HUDEP-2 (cell line): ENCODE measurements at regions not wholly inside any gene's neighbourhood (a gene's known extent, or its start where the extent isn't known, plus 50 kb on each side); places are given as distances from the start of the nearest gene placed in this dataset.
A peak's percentile ranks its signal among the peaks of the same experiment; 100 is the strongest.
"Not testable (repeated sequence)": the region's sequence is repeated elsewhere in the genome, so short reads cannot be mapped to it uniquely, and the experiment has no call there.

Experiments used
- DNase-seq, 76 experiments: peaks; one replicate each; lab custom pipeline; 2025; ENCODE audit not compliant: unreplicated experiment in 76 of 76; lab: John Stamatoyannopoulos, UW

DNA sequence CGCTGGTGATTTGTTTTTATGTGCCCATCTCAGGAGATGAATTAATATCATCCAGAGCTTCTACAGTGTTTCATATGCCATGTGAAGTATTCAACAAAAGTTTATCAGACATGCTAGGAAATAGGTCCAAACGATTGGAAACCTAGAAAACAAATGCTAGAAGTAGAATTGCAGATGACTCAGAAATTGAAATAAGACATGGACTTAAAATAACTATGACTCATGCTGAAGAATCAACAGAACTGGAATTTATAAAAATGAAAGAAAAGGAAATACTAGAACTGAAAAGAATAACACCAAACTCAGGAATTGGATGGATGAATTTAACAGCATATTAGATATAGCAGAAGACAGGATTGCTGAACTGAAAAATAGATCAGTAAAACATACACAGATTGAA, 172.7 kb upstream of the GIMD1 start:
- no peak for DNase-seq

- no peak for DNase-seq
Observed at GRCh38 chr4:106530821-106531220, 162.2 kb upstream of the GIMD1 start.

DNA sequence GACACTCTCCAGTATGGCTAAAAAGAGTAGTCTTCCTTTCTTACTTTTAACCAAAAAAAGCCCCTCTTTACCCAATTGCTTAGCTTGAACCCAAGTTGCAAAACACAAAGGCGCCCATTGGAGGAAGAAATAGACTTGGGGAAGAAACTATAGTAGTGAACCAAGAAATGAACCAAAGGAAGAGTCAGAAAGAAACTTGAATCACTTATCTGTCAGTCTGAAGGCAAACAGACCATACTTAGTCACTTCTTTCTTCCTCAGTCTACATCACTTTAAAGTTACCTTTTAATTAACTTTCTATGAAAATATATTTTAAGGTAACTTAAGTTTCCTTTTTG, 161.4 kb upstream of the GIMD1 start:
- DNase-seq: no peak

- no peak for DNase-seq
Observed at GRCh38 chr4:106529348-106530023, 160.9 kb upstream of the GIMD1 start.

GRCh38 chr4:106527316-106527715, 158.7 kb upstream of the GIMD1 start:
- DNase-seq: no peak

DNA sequence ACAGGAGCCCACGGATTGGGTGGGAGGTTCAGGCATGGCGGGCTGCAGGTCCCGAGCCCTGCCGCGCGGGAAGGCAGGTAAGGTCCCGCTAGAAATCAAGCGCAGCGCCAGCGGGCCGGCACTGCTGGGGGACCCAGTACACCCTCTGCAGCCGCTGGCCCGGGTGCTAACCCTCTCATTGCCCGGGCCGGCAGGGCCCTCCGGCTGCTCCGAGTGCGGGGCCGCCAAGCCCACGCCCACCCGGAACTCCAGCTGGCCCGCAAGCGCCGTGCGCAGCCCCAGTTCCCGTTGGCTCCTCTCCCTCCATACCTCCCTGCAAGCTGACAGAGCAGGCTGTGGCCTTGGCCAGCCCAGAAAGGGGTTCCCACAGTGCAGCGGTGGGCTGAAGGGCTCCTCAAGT, 156.8 kb upstream of the GIMD1 start:
- not testable (repeated sequence) for DNase-seq

DNA sequence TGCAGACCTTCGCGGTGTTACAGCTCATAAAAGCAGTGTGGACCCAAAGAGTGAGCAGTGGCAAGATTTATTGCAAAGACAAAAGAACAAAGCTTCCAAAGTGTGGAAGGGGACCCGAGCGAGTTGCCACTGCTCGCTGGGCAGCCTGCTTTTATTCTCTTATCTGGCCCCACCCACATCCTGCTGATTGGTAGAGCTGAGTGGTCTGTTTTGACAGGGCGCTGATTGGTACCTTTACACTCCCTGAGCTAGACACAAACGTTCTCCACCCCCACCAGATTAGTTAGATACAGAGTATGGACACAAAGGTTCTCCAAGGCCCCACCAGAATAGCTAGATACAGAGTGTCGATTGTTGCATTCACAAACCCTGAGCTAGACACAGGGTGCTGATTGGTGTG, 156.2 kb upstream of the GIMD1 start:
- DNase-seq: not testable (repeated sequence)

- no peak for DNase-seq
Observed at GRCh38 chr4:106522839-106523238, 154.3 kb upstream of the GIMD1 start.

DNA sequence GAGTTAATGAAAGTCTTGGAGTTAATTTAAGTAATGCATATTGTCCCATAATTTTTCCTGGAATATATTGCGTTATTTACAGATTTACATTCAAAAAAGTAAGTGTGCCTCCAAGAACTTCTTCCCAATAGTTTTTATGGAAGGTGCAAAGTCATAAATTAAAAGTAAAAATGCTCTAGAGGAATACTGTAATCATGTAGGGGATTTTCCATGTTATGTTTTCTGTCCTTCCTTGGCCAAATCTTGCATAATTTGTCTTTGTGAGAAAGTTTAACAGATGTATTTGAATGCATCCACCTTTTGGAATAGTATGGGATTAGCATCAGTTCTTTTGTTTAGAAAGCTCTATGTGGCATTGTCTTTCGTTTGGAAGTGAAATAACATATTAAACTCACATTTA, 144.1 kb upstream of the GIMD1 start:
- no peak for DNase-seq

- DNase-seq: no peak
Observed at GRCh38 chr4:106507440-106507839, 138.9 kb upstream of the GIMD1 start.

GRCh38 chr4:106503116-106504050, 134.8 kb upstream of the GIMD1 start:
- no peak for DNase-seq

DNA sequence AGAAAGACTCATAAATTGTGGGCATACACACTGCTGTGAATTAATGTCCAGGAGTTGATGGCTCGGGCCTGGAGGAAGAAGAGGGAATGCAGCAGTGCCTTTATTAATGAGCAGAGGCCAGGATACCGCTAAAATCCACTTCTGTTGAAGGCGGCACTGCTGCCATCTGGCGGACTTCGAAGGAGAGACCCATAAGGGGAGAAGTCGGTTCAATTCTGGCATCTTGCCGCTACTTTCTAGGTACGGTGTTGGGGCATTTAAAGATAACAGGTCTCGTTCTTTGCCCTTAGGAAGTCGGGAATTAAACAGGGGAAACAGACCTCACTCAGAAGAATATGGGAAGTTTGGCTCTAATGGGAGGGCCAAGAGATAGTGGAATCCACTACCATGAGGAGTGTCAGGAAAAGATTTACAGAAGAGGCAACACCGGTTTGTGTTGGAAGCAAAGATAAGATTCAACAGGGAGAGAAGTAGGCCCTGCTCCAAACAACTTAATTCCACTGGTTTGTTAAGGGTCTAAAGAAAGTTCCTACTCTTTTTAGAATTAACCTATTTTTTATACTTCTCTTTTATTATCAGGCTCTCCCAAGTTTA, 133.6 kb upstream of the GIMD1 start:
- peak in 48 of 76 experiments; percentile 1 to 53 (median 22) for DNase-seq

- no peak for DNase-seq
Observed at GRCh38 chr4:106497271-106497670, 128.7 kb upstream of the GIMD1 start.

- DNase-seq: no peak
Observed at GRCh38 chr4:106496061-106496460, 127.5 kb upstream of the GIMD1 start.

- no peak for DNase-seq
Observed at GRCh38 chr4:106495476-106495875, 126.9 kb upstream of the GIMD1 start.

- no peak for DNase-seq
Observed at GRCh38 chr4:106494066-106494465, 125.5 kb upstream of the GIMD1 start.

DNA sequence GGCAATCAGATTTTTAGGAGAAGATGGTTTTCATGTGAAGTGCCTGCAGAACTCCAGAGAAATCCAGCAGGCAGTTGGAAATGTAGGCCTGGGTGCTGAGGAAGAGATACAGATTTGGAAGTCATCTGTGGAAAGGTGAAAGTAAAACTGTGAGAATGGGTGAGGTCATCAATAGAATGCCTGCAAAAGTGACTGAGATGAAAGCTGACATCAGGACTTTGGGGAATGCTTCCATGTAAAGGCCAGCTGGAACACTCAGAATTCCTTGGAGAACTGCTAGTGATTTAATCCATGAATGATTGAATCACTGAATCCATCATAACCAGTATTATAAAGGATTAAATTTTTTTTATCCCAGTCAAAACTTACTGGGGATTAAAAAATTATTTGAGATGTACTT, 124.5 kb upstream of the GIMD1 start:
- DNase-seq: no peak

DNA sequence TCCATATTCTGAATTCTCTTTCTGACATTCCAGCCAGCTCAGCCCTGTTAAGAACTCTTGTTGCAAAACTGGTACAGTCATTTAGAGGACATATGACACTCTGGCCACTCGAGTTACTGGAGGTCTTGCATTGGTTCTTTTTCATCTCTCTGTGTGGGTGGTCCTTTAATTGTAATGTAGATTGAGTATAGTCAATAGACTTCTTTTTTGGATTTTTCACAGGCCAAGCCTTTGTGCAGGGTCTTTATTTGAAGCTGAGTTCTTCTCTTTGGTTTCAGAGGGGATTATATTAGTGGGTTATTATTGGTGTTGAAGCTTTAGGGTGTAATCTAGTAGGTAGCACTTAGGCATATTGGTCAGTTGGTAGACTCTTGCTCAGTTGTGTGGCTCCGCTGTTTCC, 118.0 kb upstream of the GIMD1 start:
- DNase-seq: no peak

GRCh38 chr4:106481801-106482200, 113.2 kb upstream of the GIMD1 start:
- no peak for DNase-seq

DNA sequence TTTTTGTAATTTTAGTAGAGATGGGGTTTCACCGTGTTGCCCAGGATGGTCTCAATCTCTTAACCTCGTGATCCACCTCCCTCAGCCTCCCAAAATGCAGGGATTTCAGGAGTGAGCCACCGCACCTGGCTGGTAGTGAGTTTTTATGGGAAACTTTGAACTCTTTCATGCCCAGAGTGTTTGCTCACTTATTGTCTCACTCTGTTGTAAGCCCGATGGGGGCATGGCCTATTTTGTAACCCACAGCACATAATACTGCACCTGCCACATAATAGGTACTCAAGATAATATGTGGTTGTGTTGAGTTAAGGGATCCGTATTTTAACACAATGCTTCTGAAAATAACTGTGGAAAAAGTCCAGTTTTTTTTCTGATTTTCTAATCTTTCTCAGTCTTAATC, 109.6 kb upstream of the GIMD1 start:
- no peak for DNase-seq

DNA sequence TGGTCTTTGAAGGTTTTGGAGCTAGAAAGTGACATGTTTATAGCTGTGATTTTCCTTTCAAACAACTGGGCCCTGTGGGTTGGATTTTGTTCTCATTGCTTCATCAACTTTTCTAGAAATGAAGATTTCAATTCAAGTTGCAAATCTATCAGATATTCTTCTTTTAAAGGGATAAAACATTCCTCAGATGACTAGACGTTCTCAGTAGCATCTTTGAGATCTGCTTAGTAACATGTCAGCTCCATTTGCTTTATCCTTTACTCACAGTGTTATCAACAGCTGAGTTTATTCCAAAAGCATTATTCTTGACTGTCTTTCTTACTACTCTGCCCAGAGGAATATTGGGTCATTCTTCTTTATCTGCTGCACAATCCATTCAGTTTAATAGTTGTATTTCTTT, 108.2 kb upstream of the GIMD1 start:
- no peak for DNase-seq

GRCh38 chr4:106473515-106473914, 104.9 kb upstream of the GIMD1 start:
- no peak for DNase-seq
